ENCODE measurements at regions not wholly inside any gene's neighbourhood (a gene's known extent, or its start where the extent isn't known, plus 50 kb on each side); places are given as distances from the start of the nearest gene placed in this dataset.

GRCh38 chr7:21374134-21374533 lies 53.7 kb upstream of the SP4 start:
- no peak overlapping the region for H3K9ac ChIP-seq (ENCODE audit: low read depth, low read length, poor library complexity, severe bottlenecking)
- H3K4me3 ChIP-seq (ENCODE audit: low read length, poor library complexity, severe bottlenecking): no peak overlapping the region
- H4K20me1 ChIP-seq (ENCODE audit: insufficient read depth, low read length, poor library complexity, severe bottlenecking): no peaks in the 10 kb centered on the region
- TF ChIP-seq CTCF (conservative IDR thresholded peaks at IDR 0.05; ENCODE audit: low read length): no peak
- TF ChIP-seq EZH2phosphoT487 (IDR thresholded peaks at IDR 0.05; ENCODE audit: borderline replicate concordance): no peak
- no peaks in the 10 kb centered on the region for H3K79me2 ChIP-seq (ENCODE audit: insufficient read depth, low read length)
- no peaks in the 10 kb centered on the region for H3K9me2 ChIP-seq (replicated peaks; ENCODE audit: low read depth, low read length)
- H3K4me1 ChIP-seq (ENCODE audit: insufficient read depth, low read length, poor library complexity, severe bottlenecking): no peaks in the 10 kb centered on the region
- no peaks in the 10 kb centered on the region for H3K36me3 ChIP-seq (ENCODE audit: insufficient read depth, low read length)
- no peak overlapping the region for H2AFZ ChIP-seq (ENCODE audit: low read length)
- no peaks in the 10 kb centered on the region; the same call in 1 of the 2 replicates for H3K9me3 ChIP-seq (ENCODE audit: insufficient read depth, low read depth, low read length)
- no peaks in the 10 kb centered on the region for H3F3A ChIP-seq (ENCODE audit: low read depth)
- H3K4me2 ChIP-seq (ENCODE audit: low read depth, low read length, poor library complexity, severe bottlenecking): no peak overlapping the region
- H3K27me3 ChIP-seq (ENCODE audit: insufficient read depth, low read length, poor library complexity, severe bottlenecking): no peaks in the 10 kb centered on the region

- H4K20me1 ChIP-seq (ENCODE audit: insufficient read depth, low read length, poor library complexity, severe bottlenecking): no peaks in the 10 kb centered on the region
- no peaks in the 10 kb centered on the region for H3K9me2 ChIP-seq (replicated peaks; ENCODE audit: low read depth, low read length)
- no peak overlapping the region for H3K4me2 ChIP-seq (ENCODE audit: low read depth, low read length, poor library complexity, severe bottlenecking)
- H3K9ac ChIP-seq (ENCODE audit: low read depth, low read length, poor library complexity, severe bottlenecking): no peak overlapping the region
- no peaks in the 10 kb centered on the region for H3F3A ChIP-seq (ENCODE audit: low read depth)
- H3K9me3 ChIP-seq (ENCODE audit: insufficient read depth, low read depth, low read length): no peaks in the 10 kb centered on the region; the same call in 1 of the 2 replicates
- no peaks in the 10 kb centered on the region for H3K79me2 ChIP-seq (ENCODE audit: insufficient read depth, low read length)
- H3K4me1 ChIP-seq (ENCODE audit: insufficient read depth, low read length, poor library complexity, severe bottlenecking): no peaks in the 10 kb centered on the region
- no peaks in the 10 kb centered on the region for H3K36me3 ChIP-seq (ENCODE audit: insufficient read depth, low read length)
- no peaks in the 10 kb centered on the region for H3K27me3 ChIP-seq (ENCODE audit: insufficient read depth, low read length, poor library complexity, severe bottlenecking)
- no peak overlapping the region for H3K4me3 ChIP-seq (ENCODE audit: low read length, poor library complexity, severe bottlenecking)
- no peak overlapping the region for H2AFZ ChIP-seq (ENCODE audit: low read length)
- TF ChIP-seq EZH2phosphoT487 (IDR thresholded peaks at IDR 0.05; ENCODE audit: borderline replicate concordance): no peak
- no peak for TF ChIP-seq CTCF (conservative IDR thresholded peaks at IDR 0.05; ENCODE audit: low read length)
These were observed 50.3 kb upstream of the SP4 start for GRCh38 chr7:21377545-21377944.
